ENCODE measurements at regions not wholly inside any gene's neighbourhood (a gene's known extent, or its start where the extent isn't known, plus 50 kb on each side); places are given as distances from the start of the nearest gene placed in this dataset.
"Not testable (repeated sequence)": the region's sequence is repeated elsewhere in the genome, so short reads cannot be mapped to it uniquely, and the experiment has no call there.

- no peak for TF ChIP-seq CTCF (IDR thresholded peaks at IDR 0.05)
- no peak for TF ChIP-seq POLR2A (IDR thresholded peaks at IDR 0.05)
- Histone ChIP-seq H3K27ac (no peak overlapping the region), H3K9me3 (no peaks in the 10 kb centered on the region), H3K36me3 (no peaks in the 10 kb centered on the region), H3K27me3 (peaks cover 0 to 6% of the 10 kb centered on the region in 2 donors), H3K4me1 (no peaks in the 10 kb centered on the region), H3K4me3 (no peak overlapping the region)
- 18% methylated on average over 1 of the region's 1 CpG for WGBS (ENCODE audit: insufficient coverage, low coverage, low lambda C conversion rate, missing lambda C conversion rate)
- DNase-seq (no peak), ATAC-seq (no peak)
- intact Hi-C loops (cut with DNase I), result no loop called here
Observed at GRCh38 chrX:37083880-37084279, 75.7 kb downstream of the FAM47C start.

- H3K4me1 ChIP-seq; intact Hi-C loops (cut with DNase I); H3K4me3 ChIP-seq; H3K27me3 ChIP-seq; H3K9me3 ChIP-seq; H3K27ac ChIP-seq; DNase-seq; H3K36me3 ChIP-seq: not testable (repeated sequence)
- no CpG with 5 or more reads among the region's 2 CpGs for WGBS (ENCODE audit: insufficient coverage, low coverage, low lambda C conversion rate, missing lambda C conversion rate)
- ATAC-seq, result peak; percentile 24 to 70 (median 55)
Observed at GRCh38 chrX:37085699-37086098, 77.5 kb downstream of the FAM47C start.

- WGBS (ENCODE audit: insufficient coverage, low coverage, low lambda C conversion rate, missing lambda C conversion rate), result no CpG with 5 or more reads among the region's 3 CpGs
- intact Hi-C loops (cut with DNase I), result not testable (repeated sequence)
Observed at GRCh38 chrX:37086820-37087219, 78.7 kb downstream of the FAM47C start.

GRCh38 chrX:37087875-37088274 is 79.7 kb downstream of the FAM47C start:
- WGBS (ENCODE audit: insufficient coverage, low coverage, low lambda C conversion rate, missing lambda C conversion rate), result no CpG with 5 or more reads among the region's 3 CpGs
- ATAC-seq; DNase-seq; H3K4me3 ChIP-seq; intact Hi-C loops (cut with DNase I); H3K4me1 ChIP-seq; H3K27me3 ChIP-seq; H3K9me3 ChIP-seq; H3K36me3 ChIP-seq; H3K27ac ChIP-seq: not testable (repeated sequence)

More at GRCh38 chrX:37086820-37087219, 78.7 kb downstream of the FAM47C start:
- H3K27ac ChIP-seq, DNase-seq, H3K9me3 ChIP-seq, H3K36me3 ChIP-seq, H3K4me1 ChIP-seq, H3K27me3 ChIP-seq, H3K4me3 ChIP-seq: not testable (repeated sequence)
- ATAC-seq, result peak in 1 of 4 donors; percentile 36

GRCh38 chrX:37088778-37089177 is 80.6 kb downstream of the FAM47C start:
- ATAC-seq; DNase-seq; intact Hi-C loops (cut with DNase I); H3K4me3 ChIP-seq; H3K9me3 ChIP-seq; H3K27ac ChIP-seq; H3K36me3 ChIP-seq; H3K27me3 ChIP-seq; H3K4me1 ChIP-seq: not testable (repeated sequence)
- no CpG with 5 or more reads among the region's 1 CpG for WGBS (ENCODE audit: insufficient coverage, low coverage, low lambda C conversion rate, missing lambda C conversion rate)

GRCh38 chrX:37090142-37090541 is 82.0 kb downstream of the FAM47C start:
- H3K4me1 ChIP-seq; ATAC-seq; H3K9me3 ChIP-seq; H3K27me3 ChIP-seq; DNase-seq; H3K36me3 ChIP-seq; H3K27ac ChIP-seq; intact Hi-C loops (cut with DNase I); H3K4me3 ChIP-seq: not testable (repeated sequence)
- no CpG with 5 or more reads among the region's 1 CpG for WGBS (ENCODE audit: insufficient coverage, low coverage, low lambda C conversion rate, missing lambda C conversion rate)

- H3K36me3 ChIP-seq; DNase-seq; intact Hi-C loops (cut with DNase I); H3K27ac ChIP-seq; H3K4me3 ChIP-seq; H3K4me1 ChIP-seq; ATAC-seq; H3K9me3 ChIP-seq; H3K27me3 ChIP-seq: not testable (repeated sequence)
- WGBS (ENCODE audit: insufficient coverage, low coverage, low lambda C conversion rate, missing lambda C conversion rate), result no CpG with 5 or more reads among the region's 4 CpGs
Observed at GRCh38 chrX:37096422-37097124, 88.4 kb downstream of the FAM47C start.
